MM.1S (cell line): ENCODE measurements at regions not wholly inside any gene's neighbourhood (a gene's known extent, or its start where the extent isn't known, plus 50 kb on each side); places are given as distances from the start of the nearest gene placed in this dataset.

Experiments
- CTCF ChIP-seq: fragments of 300-600 bp; sonication (generic); IDR thresholded peaks from 2 replicates; pipeline ENCODE4 v1.5.1; 2016; ENCODE audit warnings: antibody characterized with exemption, low read length, mixed read lengths
- EZH2phosphoT487 ChIP-seq: fragments of 300-600 bp; sonication (generic); IDR thresholded peaks from 2 replicates; pipeline ENCODE4 v1.6.1; 2018; ENCODE audit warnings: antibody characterized with exemption, low read length

- TF ChIP-seq CTCF (no peak), EZH2phosphoT487 (no peak)
Observed at GRCh38 chr2:21617885-21618434, 494.2 kb downstream of the TDRD15 start.
